Mesodermal cell (in vitro differentiated cells): ENCODE measurements at regions not wholly inside any gene's neighbourhood (a gene's known extent, or its start where the extent isn't known, plus 50 kb on each side); places are given as distances from the start of the nearest gene placed in this dataset.

ENCODE experiments used
- H3K27ac ChIP-seq: 2 replicates; pipeline ENCODE4 v1.7.0; 2013; ENCODE audit warnings: mild to moderate bottlenecking, low read depth, low read length, moderate library complexity; ENCODE audit not compliant: severe bottlenecking
- H3K36me3 ChIP-seq: 2 replicates; pipeline ENCODE4 v1.7.1; 2013; ENCODE audit warnings: mild to moderate bottlenecking, low read length, moderate library complexity; ENCODE audit not compliant: control insufficient read depth, insufficient read depth
- H3K4me1 ChIP-seq: one replicate; pipeline ENCODE4 v1.7.1; 2013; ENCODE audit warnings: mild to moderate bottlenecking, low read length; ENCODE audit not compliant: insufficient read depth, control insufficient read depth, poor library complexity, severe bottlenecking
- H3K4me3 ChIP-seq: 2 replicates; pipeline ENCODE4 v1.7.0; 2013; ENCODE audit warnings: low read length, control low read depth, mild to moderate bottlenecking; ENCODE audit not compliant: insufficient read depth, poor library complexity, severe bottlenecking; ENCODE audit errors: extremely low read depth
- H3K9me3 ChIP-seq: 2 replicates; pipeline ENCODE4 v1.7.1; 2013; ENCODE audit warnings: mild to moderate bottlenecking, low read length, moderate library complexity; ENCODE audit not compliant: control insufficient read depth
- WGBS, 2 experiments: methylation state at CpG; one replicate each; pipeline ENCODE4 v1.1.5; 2013; ENCODE audit warnings: missing lambda C conversion rate in 2 of 2; ENCODE audit not compliant: insufficient coverage in 2 of 2; 5-methylcytosine and 5-hydroxymethylcytosine counted together

GRCh38 chr21:31470896-31471694 lies 127.0 kb upstream of the TIAM1 start:
- Histone ChIP-seq H3K9me3 (no peaks in the 10 kb centered on the region), H3K27ac (no peak overlapping the region), H3K4me3 (no peak overlapping the region), H3K4me1 (no peaks in the 10 kb centered on the region), H3K36me3 (no peaks in the 10 kb centered on the region)
- 32 to 36% methylated on average over 10 to 12 of the region's 19 CpGs for WGBS, 2 experiments

- Histone ChIP-seq H3K36me3 (peaks cover 7% of the 10 kb centered on the region), H3K4me1 (no peaks in the 10 kb centered on the region)
- 89 to 93% methylated on average over 8 of the region's 10 CpGs for WGBS, 2 experiments
Observed at GRCh38 chr21:31460980-31461379, 116.9 kb upstream of the TIAM1 start.

GRCh38 chr21:31459457-31459856 lies 115.4 kb upstream of the TIAM1 start:
- 100% methylated on average over 1 of the region's 3 CpGs; no CpG with 5 or more reads in 1 of the 2 experiments for WGBS, 2 experiments
- Histone ChIP-seq H3K27ac (no peak overlapping the region), H3K9me3 (no peaks in the 10 kb centered on the region), H3K36me3 (peaks cover 7% of the 10 kb centered on the region), H3K4me3 (no peak overlapping the region), H3K4me1 (no peaks in the 10 kb centered on the region)

More at GRCh38 chr21:31460980-31461379, 116.9 kb upstream of the TIAM1 start:
- Histone ChIP-seq H3K27ac (no peak overlapping the region), H3K4me3 (no peak overlapping the region), H3K9me3 (no peaks in the 10 kb centered on the region)

- Histone ChIP-seq H3K9me3 (no peaks in the 10 kb centered on the region), H3K27ac (no peak overlapping the region), H3K36me3 (peaks cover 4% of the 10 kb centered on the region), H3K4me1 (no peaks in the 10 kb centered on the region), H3K4me3 (no peak overlapping the region)
- WGBS, 2 experiments: 100% methylated on average over 1 of the region's 1 CpG
Observed at GRCh38 chr21:31457675-31458074, 113.6 kb upstream of the TIAM1 start.

GRCh38 chr21:31456201-31456600 lies 112.1 kb upstream of the TIAM1 start:
- H3K27ac ChIP-seq: no peak overlapping the region
- H3K9me3 ChIP-seq: no peaks in the 10 kb centered on the region
- peaks cover 4% of the 10 kb centered on the region for H3K36me3 ChIP-seq
- 90 to 91% methylated on average over 4 to 5 of the region's 6 CpGs for WGBS, 2 experiments
- no peak overlapping the region for H3K4me3 ChIP-seq
- no peaks in the 10 kb centered on the region for H3K4me1 ChIP-seq

GRCh38 chr21:31455506-31455905 lies 111.4 kb upstream of the TIAM1 start:
- 93% methylated on average over 3 of the region's 4 CpGs; no CpG with 5 or more reads in 1 of the 2 experiments for WGBS, 2 experiments
- no peak overlapping the region for H3K27ac ChIP-seq
- no peaks in the 10 kb centered on the region for H3K4me1 ChIP-seq
- H3K4me3 ChIP-seq: no peak overlapping the region
- H3K9me3 ChIP-seq: no peaks in the 10 kb centered on the region
- H3K36me3 ChIP-seq: peaks cover 4% of the 10 kb centered on the region

GRCh38 chr21:31450980-31451379 lies 106.9 kb upstream of the TIAM1 start:
- Histone ChIP-seq H3K4me3 (no peak overlapping the region), H3K36me3 (no peaks in the 10 kb centered on the region), H3K27ac (no peak overlapping the region), H3K4me1 (no peaks in the 10 kb centered on the region), H3K9me3 (no peaks in the 10 kb centered on the region)
- WGBS, 2 experiments: 95 to 97% methylated on average over 7 of the region's 9 CpGs

GRCh38 chr21:31449921-31450535 lies 106.0 kb upstream of the TIAM1 start:
- no peaks in the 10 kb centered on the region for H3K4me1 ChIP-seq
- H3K36me3 ChIP-seq: no peaks in the 10 kb centered on the region
- no peak overlapping the region for H3K27ac ChIP-seq
- no peak overlapping the region for H3K4me3 ChIP-seq
- no peaks in the 10 kb centered on the region for H3K9me3 ChIP-seq
- WGBS, 2 experiments: 85% methylated on average over 7 to 9 of the region's 11 CpGs

- Histone ChIP-seq H3K4me1 (no peaks in the 10 kb centered on the region), H3K9me3 (no peaks in the 10 kb centered on the region), H3K27ac (no peak overlapping the region), H3K4me3 (no peak overlapping the region), H3K36me3 (no peaks in the 10 kb centered on the region)
- WGBS, 2 experiments: 78 to 81% methylated on average over 3 of the region's 3 CpGs
Observed at GRCh38 chr21:31448496-31448895, 104.4 kb upstream of the TIAM1 start.

- no peak overlapping the region for H3K27ac ChIP-seq
- H3K9me3 ChIP-seq: no peaks in the 10 kb centered on the region
- WGBS, 2 experiments: 63 to 80% methylated on average over 1 to 3 of the region's 3 CpGs
- H3K36me3 ChIP-seq: no peaks in the 10 kb centered on the region
- H3K4me3 ChIP-seq: no peak overlapping the region
- H3K4me1 ChIP-seq: no peaks in the 10 kb centered on the region
Observed at GRCh38 chr21:31447505-31447904, 103.4 kb upstream of the TIAM1 start.
